ENCODE measurements at regions not wholly inside any gene's neighbourhood (a gene's known extent, or its start where the extent isn't known, plus 50 kb on each side); places are given as distances from the start of the nearest gene placed in this dataset.

DNA sequence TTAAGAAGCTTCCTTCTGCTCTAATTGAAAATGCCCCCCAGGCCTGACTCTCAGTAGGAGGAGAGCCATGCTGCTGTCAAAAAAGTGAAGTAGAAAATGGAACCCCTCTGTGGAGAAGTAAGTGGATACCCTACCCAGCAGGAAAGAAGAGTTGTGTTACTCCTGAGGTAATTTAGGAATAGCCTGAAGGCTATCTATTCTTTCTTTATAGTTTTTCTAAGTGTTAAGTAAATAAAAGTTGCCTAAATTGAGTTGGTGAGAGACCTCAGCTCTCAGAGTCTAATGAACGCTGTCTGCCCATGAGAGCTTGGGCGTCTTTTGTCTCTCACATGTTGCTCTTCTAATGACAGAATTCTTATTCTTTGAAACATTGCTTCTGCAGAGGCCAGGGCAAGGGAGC is 116.2 kb downstream of the NSUN3 start:
- H3K4me3 ChIP-seq (replicated peaks; ENCODE audit: low read depth, low read length), result no peak overlapping the region
- no peak for DNase-seq (ENCODE audit: extremely low read depth, insufficient read length)
- H3K27me3 ChIP-seq (replicated peaks; ENCODE audit: control insufficient read depth, insufficient read depth, low read length), result no peaks in the 10 kb centered on the region
- H3K36me3 ChIP-seq (ENCODE audit: control insufficient read depth, insufficient read depth, low read length), result no peaks in the 10 kb centered on the region
- TF ChIP-seq, protein P1, sequence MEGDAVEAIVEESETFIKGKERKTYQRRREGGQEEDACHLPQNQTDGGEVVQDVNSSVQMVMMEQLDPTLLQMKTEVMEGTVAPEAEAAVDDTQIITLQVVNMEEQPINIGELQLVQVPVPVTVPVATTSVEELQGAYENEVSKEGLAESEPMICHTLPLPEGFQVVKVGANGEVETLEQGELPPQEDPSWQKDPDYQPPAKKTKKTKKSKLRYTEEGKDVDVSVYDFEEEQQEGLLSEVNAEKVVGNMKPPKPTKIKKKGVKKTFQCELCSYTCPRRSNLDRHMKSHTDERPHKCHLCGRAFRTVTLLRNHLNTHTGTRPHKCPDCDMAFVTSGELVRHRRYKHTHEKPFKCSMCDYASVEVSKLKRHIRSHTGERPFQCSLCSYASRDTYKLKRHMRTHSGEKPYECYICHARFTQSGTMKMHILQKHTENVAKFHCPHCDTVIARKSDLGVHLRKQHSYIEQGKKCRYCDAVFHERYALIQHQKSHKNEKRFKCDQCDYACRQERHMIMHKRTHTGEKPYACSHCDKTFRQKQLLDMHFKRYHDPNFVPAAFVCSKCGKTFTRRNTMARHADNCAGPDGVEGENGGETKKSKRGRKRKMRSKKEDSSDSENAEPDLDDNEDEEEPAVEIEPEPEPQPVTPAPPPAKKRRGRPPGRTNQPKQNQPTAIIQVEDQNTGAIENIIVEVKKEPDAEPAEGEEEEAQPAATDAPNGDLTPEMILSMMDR (IDR thresholded peaks at IDR 0.05; ENCODE audit: insufficient read depth, low read length, poor library complexity, severe bottlenecking), result no peak

DNA sequence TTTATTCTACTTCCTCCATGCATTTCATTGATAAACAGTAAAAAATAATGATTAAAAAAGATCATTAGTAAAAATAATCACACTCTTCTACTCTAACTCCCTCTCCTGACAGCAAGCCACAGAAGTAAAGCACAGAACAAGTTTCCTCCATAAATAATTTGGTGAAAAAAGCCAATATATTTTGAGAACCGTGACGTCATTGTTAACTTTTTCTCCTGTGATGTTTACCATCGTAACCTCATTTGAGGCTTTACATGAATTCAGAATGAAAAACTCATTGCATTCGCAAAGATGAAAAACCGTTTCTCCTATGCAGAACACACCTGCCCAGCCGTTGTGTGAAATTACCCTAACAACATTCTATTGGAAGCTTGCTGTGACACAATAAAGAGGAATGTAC is 120.7 kb downstream of the NSUN3 start:
- TF ChIP-seq, protein P1 (IDR thresholded peaks at IDR 0.05; ENCODE audit: insufficient read depth, low read length, poor library complexity, severe bottlenecking), result no peak
- no peaks in the 10 kb centered on the region for H3K36me3 ChIP-seq (ENCODE audit: control insufficient read depth, insufficient read depth, low read length)
- no peak overlapping the region for H3K4me3 ChIP-seq (replicated peaks; ENCODE audit: low read depth, low read length)
- no peak for DNase-seq (ENCODE audit: extremely low read depth, insufficient read length)
- H3K27me3 ChIP-seq (replicated peaks; ENCODE audit: control insufficient read depth, insufficient read depth, low read length), result no peaks in the 10 kb centered on the region

- no peak overlapping the region for H3K4me3 ChIP-seq (replicated peaks; ENCODE audit: low read depth, low read length)
- TF ChIP-seq, protein P1 (IDR thresholded peaks at IDR 0.05; ENCODE audit: insufficient read depth, low read length, poor library complexity, severe bottlenecking), result no peak
- no peak for DNase-seq (ENCODE audit: extremely low read depth, insufficient read length)
Measured at GRCh38 chr3:94184781-94185180, 121.9 kb downstream of the NSUN3 start.

DNA sequence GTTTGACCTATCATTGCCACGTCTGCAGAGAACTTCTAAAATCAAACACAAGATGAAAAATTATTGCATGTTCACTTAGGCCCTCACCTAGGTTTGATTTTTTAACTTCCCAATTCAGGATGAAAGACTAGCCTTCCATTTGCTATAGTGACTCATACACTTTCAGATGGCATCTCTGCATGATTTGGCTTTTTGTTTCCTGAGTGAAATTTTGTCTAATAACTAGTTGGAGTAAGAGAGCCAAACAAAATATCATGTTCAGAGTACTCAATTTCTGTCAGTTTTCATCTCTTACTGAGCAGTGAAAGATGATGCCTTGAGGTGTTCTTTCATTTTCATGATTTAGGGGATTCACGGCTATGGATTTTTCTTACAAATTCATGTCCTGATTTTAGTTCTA is 122.9 kb downstream of the NSUN3 start:
- TF ChIP-seq, protein P1 (IDR thresholded peaks at IDR 0.05; ENCODE audit: insufficient read depth, low read length, poor library complexity, severe bottlenecking), result no peak
- Histone ChIP-seq H3K4me3 (replicated peaks; ENCODE audit: low read depth, low read length) (no peak overlapping the region), H3K27me3 (replicated peaks; ENCODE audit: control insufficient read depth, insufficient read depth, low read length) (no peaks in the 10 kb centered on the region), H3K36me3 (ENCODE audit: control insufficient read depth, insufficient read depth, low read length) (no peaks in the 10 kb centered on the region)
- no peak for DNase-seq (ENCODE audit: extremely low read depth, insufficient read length)

More at GRCh38 chr3:94184781-94185180, 121.9 kb downstream of the NSUN3 start:
- Histone ChIP-seq H3K36me3 (ENCODE audit: control insufficient read depth, insufficient read depth, low read length) (no peaks in the 10 kb centered on the region), H3K27me3 (replicated peaks; ENCODE audit: control insufficient read depth, insufficient read depth, low read length) (no peaks in the 10 kb centered on the region)

DNA sequence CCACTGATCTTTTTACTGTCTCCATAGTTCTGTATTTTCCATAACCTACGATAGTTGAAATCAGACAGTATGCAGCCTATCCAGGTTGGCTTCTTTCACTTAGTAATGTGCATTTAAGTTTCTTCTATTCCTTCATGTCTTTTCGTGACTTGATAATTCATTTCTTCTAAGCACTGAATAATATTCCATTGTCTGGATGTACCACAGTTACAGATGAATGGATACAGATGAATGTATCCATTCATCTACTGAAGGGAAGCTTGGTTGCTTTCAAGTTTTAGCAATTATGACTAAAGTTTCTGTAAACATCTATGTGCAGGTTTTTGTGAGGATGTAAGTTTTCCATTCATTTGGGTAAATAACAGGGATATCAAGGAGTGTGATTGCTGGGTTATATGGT is 124.8 kb downstream of the NSUN3 start:
- Histone ChIP-seq H3K27me3 (replicated peaks; ENCODE audit: control insufficient read depth, insufficient read depth, low read length) (no peaks in the 10 kb centered on the region), H3K4me3 (replicated peaks; ENCODE audit: low read depth, low read length) (no peak overlapping the region), H3K36me3 (ENCODE audit: control insufficient read depth, insufficient read depth, low read length) (no peaks in the 10 kb centered on the region)
- TF ChIP-seq, protein P1 (IDR thresholded peaks at IDR 0.05; ENCODE audit: insufficient read depth, low read length, poor library complexity, severe bottlenecking), result no peak
- DNase-seq (ENCODE audit: extremely low read depth, insufficient read length), result no peak

GRCh38 chr3:94195381-94195780 is 132.5 kb downstream of the NSUN3 start:
- DNase-seq (ENCODE audit: extremely low read depth, insufficient read length), result no peak
- H3K4me3 ChIP-seq (replicated peaks; ENCODE audit: low read depth, low read length), result no peak overlapping the region
- TF ChIP-seq, protein P1 (IDR thresholded peaks at IDR 0.05; ENCODE audit: insufficient read depth, low read length, poor library complexity, severe bottlenecking), result no peak
- H3K36me3 ChIP-seq (ENCODE audit: control insufficient read depth, insufficient read depth, low read length), result no peaks in the 10 kb centered on the region
- no peaks in the 10 kb centered on the region for H3K27me3 ChIP-seq (replicated peaks; ENCODE audit: control insufficient read depth, insufficient read depth, low read length)
